ENCODE measurements at regions not wholly inside any gene's neighbourhood (a gene's known extent, or its start where the extent isn't known, plus 50 kb on each side); places are given as distances from the start of the nearest gene placed in this dataset.

GRCh38 chr1:230591678-230592077, 50.6 kb upstream of the COG2 start:
- POLR2A ChIA-PET: no interaction called here
- no peaks in the 10 kb centered on the region for H3K4me1 Mint-ChIP-seq

GRCh38 chr1:230589951-230590350, 52.3 kb upstream of the COG2 start:
- Mint-ChIP-seq H3K27ac (no peak overlapping the region), H3K4me1 (no peaks in the 10 kb centered on the region), H3K36me3 (no peaks in the 10 kb centered on the region), H3K27me3 (peaks cover 23 to 34% of the 10 kb centered on the region in 2 donors), H3K9me3 (no peaks in the 10 kb centered on the region), H3K4me3 (no peak overlapping the region)
- ChIA-PET CTCF (interaction anchor here in 1 of 2 donors (0.6 kb wide), 1 partner anchor 767 kb away, joined by 4 read pairs; no protein-coding TSS in a partner anchor), POLR2A (no interaction called here)
- H3K27ac ChIP-seq (ENCODE audit: low read length): no peak overlapping the region
- ATAC-seq (replicated peaks in 1 of 4): no peak
- H3K9me3 ChIP-seq: no peaks in the 10 kb centered on the region
- H3K27me3 ChIP-seq (replicated peaks in 1 of 2; ENCODE audit: control insufficient read depth in 2 of 2, extremely low read depth in 1 of 2, insufficient read depth in 2 of 2, low read length in 1 of 2): peaks cover 3 to 10% of the 10 kb centered on the region in 2 experiments
- no peaks in the 10 kb centered on the region for H3K36me3 ChIP-seq (ENCODE audit: control insufficient read depth in 2 of 2, extremely low read depth in 1 of 2, insufficient read depth in 1 of 2, low read length in 1 of 2)
- H3K4me3 ChIP-seq (ENCODE audit: control insufficient read depth in 1 of 2, extremely low read depth in 1 of 2, low read length in 1 of 2): no peak overlapping the region
- no peak for DNase-seq
- no CpG with 5 or more reads among the region's 2 CpGs for WGBS (ENCODE audit: insufficient coverage)
- H3K4me1 ChIP-seq (ENCODE audit: control insufficient read depth in 1 of 2, extremely low read depth in 1 of 2, insufficient read depth in 2 of 2, low read length in 2 of 2): no peaks in the 10 kb centered on the region

More at GRCh38 chr1:230591678-230592077, 50.6 kb upstream of the COG2 start:
- Histone ChIP-seq H3K27me3 (replicated peaks in 1 of 2; ENCODE audit: control insufficient read depth in 2 of 2, extremely low read depth in 1 of 2, insufficient read depth in 2 of 2, low read length in 1 of 2) (peaks cover 3 to 11% of the 10 kb centered on the region in 2 experiments), H3K4me1 (ENCODE audit: control insufficient read depth in 1 of 2, extremely low read depth in 1 of 2, insufficient read depth in 2 of 2, low read length in 2 of 2) (no peaks in the 10 kb centered on the region), H3K4me3 (ENCODE audit: control insufficient read depth in 1 of 2, extremely low read depth in 1 of 2, low read length in 1 of 2) (no peak overlapping the region), H3K36me3 (ENCODE audit: control insufficient read depth in 2 of 2, extremely low read depth in 1 of 2, insufficient read depth in 1 of 2, low read length in 1 of 2) (no peaks in the 10 kb centered on the region), H3K27ac (ENCODE audit: low read length) (no peak overlapping the region), H3K9me3 (no peaks in the 10 kb centered on the region)
- H3K27ac Mint-ChIP-seq: no peak overlapping the region
- ATAC-seq (replicated peaks in 1 of 4): no peak
- CTCF ChIA-PET: no interaction called here
- peaks cover 23 to 37% of the 10 kb centered on the region in 2 donors for H3K27me3 Mint-ChIP-seq
- H3K4me3 Mint-ChIP-seq: no peak overlapping the region
- DNase-seq: no peak
- no peaks in the 10 kb centered on the region for H3K36me3 Mint-ChIP-seq
- WGBS (ENCODE audit: insufficient coverage): 85% methylated on average over 3 of the region's 4 CpGs
- no peaks in the 10 kb centered on the region for H3K9me3 Mint-ChIP-seq

GRCh38 chr1:230588323-230588746, 53.9 kb upstream of the COG2 start:
- H3K36me3 ChIP-seq (ENCODE audit: control insufficient read depth in 2 of 2, extremely low read depth in 1 of 2, insufficient read depth in 1 of 2, low read length in 1 of 2): no peaks in the 10 kb centered on the region
- ChIA-PET POLR2A (no interaction called here), CTCF (no interaction called here)
- no peak overlapping the region for H3K4me3 ChIP-seq (ENCODE audit: control insufficient read depth in 1 of 2, extremely low read depth in 1 of 2, low read length in 1 of 2)
- ATAC-seq (replicated peaks in 1 of 4) (no peak), DNase-seq (no peak)
- no peaks in the 10 kb centered on the region for H3K4me1 ChIP-seq (ENCODE audit: control insufficient read depth in 1 of 2, extremely low read depth in 1 of 2, insufficient read depth in 2 of 2, low read length in 2 of 2)
- H3K4me1 Mint-ChIP-seq: no peaks in the 10 kb centered on the region
- no peak overlapping the region for H3K4me3 Mint-ChIP-seq
- H3K9me3 ChIP-seq: no peaks in the 10 kb centered on the region
- H3K27me3 ChIP-seq (replicated peaks in 1 of 2; ENCODE audit: control insufficient read depth in 2 of 2, extremely low read depth in 1 of 2, insufficient read depth in 2 of 2, low read length in 1 of 2): peaks cover 3 to 10% of the 10 kb centered on the region in 2 experiments
- no peaks in the 10 kb centered on the region for H3K9me3 Mint-ChIP-seq
- H3K36me3 Mint-ChIP-seq: no peaks in the 10 kb centered on the region
- peaks cover 16 to 26% of the 10 kb centered on the region in 2 donors for H3K27me3 Mint-ChIP-seq
- H3K27ac Mint-ChIP-seq: no peak overlapping the region
- no peak overlapping the region for H3K27ac ChIP-seq (ENCODE audit: low read length)

- H3K36me3 Mint-ChIP-seq: no peaks in the 10 kb centered on the region
- ChIA-PET CTCF (no interaction called here), POLR2A (no interaction called here)
- peaks cover 3 to 10% of the 10 kb centered on the region in 2 experiments for H3K27me3 ChIP-seq (replicated peaks in 1 of 2; ENCODE audit: control insufficient read depth in 2 of 2, extremely low read depth in 1 of 2, insufficient read depth in 2 of 2, low read length in 1 of 2)
- no peak overlapping the region for H3K27ac Mint-ChIP-seq
- H3K9me3 Mint-ChIP-seq: peaks cover 0 to 1% (median under 1%) of the 10 kb centered on the region in 3 donors
- DNase-seq (no peak), ATAC-seq (replicated peaks in 1 of 4) (no peak)
- peaks cover 16 to 28% of the 10 kb centered on the region in 2 donors for H3K27me3 Mint-ChIP-seq
- H3K9me3 ChIP-seq: no peaks in the 10 kb centered on the region
- H3K27ac ChIP-seq (ENCODE audit: low read length): no peak overlapping the region
- H3K4me1 Mint-ChIP-seq: no peaks in the 10 kb centered on the region
- no peak overlapping the region for H3K4me3 Mint-ChIP-seq
- no peaks in the 10 kb centered on the region for H3K4me1 ChIP-seq (ENCODE audit: control insufficient read depth in 1 of 2, extremely low read depth in 1 of 2, insufficient read depth in 2 of 2, low read length in 2 of 2)
- H3K36me3 ChIP-seq (ENCODE audit: control insufficient read depth in 2 of 2, extremely low read depth in 1 of 2, insufficient read depth in 1 of 2, low read length in 1 of 2): no peaks in the 10 kb centered on the region
- no CpG with 5 or more reads among the region's 3 CpGs for WGBS (ENCODE audit: insufficient coverage)
- H3K4me3 ChIP-seq (ENCODE audit: control insufficient read depth in 1 of 2, extremely low read depth in 1 of 2, low read length in 1 of 2): no peak overlapping the region
These were observed 55.2 kb upstream of the COG2 start for GRCh38 chr1:230587061-230587460.

GRCh38 chr1:230584660-230585059, 57.6 kb upstream of the COG2 start:
- POLR2A ChIA-PET: no interaction called here
- H3K36me3 Mint-ChIP-seq: no peaks in the 10 kb centered on the region
- no peak for DNase-seq
- Histone ChIP-seq H3K4me3 (ENCODE audit: control insufficient read depth in 1 of 2, extremely low read depth in 1 of 2, low read length in 1 of 2) (no peak overlapping the region), H3K27me3 (replicated peaks in 1 of 2; ENCODE audit: control insufficient read depth in 2 of 2, extremely low read depth in 1 of 2, insufficient read depth in 2 of 2, low read length in 1 of 2) (peaks cover under 1 to 8% of the 10 kb centered on the region in 2 experiments), H3K36me3 (ENCODE audit: control insufficient read depth in 2 of 2, extremely low read depth in 1 of 2, insufficient read depth in 1 of 2, low read length in 1 of 2) (no peaks in the 10 kb centered on the region), H3K27ac (ENCODE audit: low read length) (no peak overlapping the region), H3K4me1 (ENCODE audit: control insufficient read depth in 1 of 2, extremely low read depth in 1 of 2, insufficient read depth in 2 of 2, low read length in 2 of 2) (no peaks in the 10 kb centered on the region), H3K9me3 (no peaks in the 10 kb centered on the region)
- no peak for ATAC-seq (replicated peaks in 1 of 4)
- H3K4me1 Mint-ChIP-seq: no peaks in the 10 kb centered on the region
- H3K27ac Mint-ChIP-seq: no peak overlapping the region
- peaks cover 11 to 39% of the 10 kb centered on the region in 2 donors for H3K27me3 Mint-ChIP-seq
- H3K9me3 Mint-ChIP-seq: peaks cover 0 to 4% (median 3%) of the 10 kb centered on the region in 3 donors
- CTCF ChIA-PET: no interaction called here
- no peak overlapping the region for H3K4me3 Mint-ChIP-seq

GRCh38 chr1:230581446-230582079, 60.7 kb upstream of the COG2 start:
- DNase-seq (no peak), ATAC-seq (replicated peaks in 1 of 4) (no peak)
- Histone ChIP-seq H3K4me3 (ENCODE audit: control insufficient read depth in 1 of 2, extremely low read depth in 1 of 2, low read length in 1 of 2) (no peak overlapping the region), H3K27ac (ENCODE audit: low read length) (no peak overlapping the region), H3K36me3 (ENCODE audit: control insufficient read depth in 2 of 2, extremely low read depth in 1 of 2, insufficient read depth in 1 of 2, low read length in 1 of 2) (no peaks in the 10 kb centered on the region), H3K9me3 (no peaks in the 10 kb centered on the region), H3K27me3 (replicated peaks in 1 of 2; ENCODE audit: control insufficient read depth in 2 of 2, extremely low read depth in 1 of 2, insufficient read depth in 2 of 2, low read length in 1 of 2) (peaks cover 3 to 14% of the 10 kb centered on the region in 2 experiments), H3K4me1 (ENCODE audit: control insufficient read depth in 1 of 2, extremely low read depth in 1 of 2, insufficient read depth in 2 of 2, low read length in 2 of 2) (no peaks in the 10 kb centered on the region)
- H3K36me3 Mint-ChIP-seq: no peaks in the 10 kb centered on the region
- H3K9me3 Mint-ChIP-seq: peaks cover 0 to 4% (median 3%) of the 10 kb centered on the region in 3 donors
- WGBS (ENCODE audit: insufficient coverage): 86% methylated on average over 17 of the region's 19 CpGs
- ChIA-PET POLR2A (no interaction called here), CTCF (no interaction called here)
- H3K27me3 Mint-ChIP-seq: peaks cover 26 to 32% of the 10 kb centered on the region in 2 donors
- no peaks in the 10 kb centered on the region for H3K4me1 Mint-ChIP-seq
- no peak overlapping the region for H3K4me3 Mint-ChIP-seq
- no peak overlapping the region for H3K27ac Mint-ChIP-seq

GRCh38 chr1:230578616-230579015, 63.7 kb upstream of the COG2 start:
- WGBS (ENCODE audit: insufficient coverage): no CpG with 5 or more reads among the region's 4 CpGs
- Histone ChIP-seq H3K4me1 (ENCODE audit: control insufficient read depth in 1 of 2, extremely low read depth in 1 of 2, insufficient read depth in 2 of 2, low read length in 2 of 2) (no peaks in the 10 kb centered on the region), H3K36me3 (ENCODE audit: control insufficient read depth in 2 of 2, extremely low read depth in 1 of 2, insufficient read depth in 1 of 2, low read length in 1 of 2) (no peaks in the 10 kb centered on the region), H3K4me3 (ENCODE audit: control insufficient read depth in 1 of 2, extremely low read depth in 1 of 2, low read length in 1 of 2) (no peak overlapping the region), H3K9me3 (no peaks in the 10 kb centered on the region), H3K27ac (ENCODE audit: low read length) (no peak overlapping the region), H3K27me3 (replicated peaks in 1 of 2; ENCODE audit: control insufficient read depth in 2 of 2, extremely low read depth in 1 of 2, insufficient read depth in 2 of 2, low read length in 1 of 2) (peaks cover 3 to 16% of the 10 kb centered on the region in 2 experiments)
- H3K27me3 Mint-ChIP-seq: peaks cover 31 to 44% of the 10 kb centered on the region in 2 donors
- CTCF ChIA-PET: no interaction called here
- no peak overlapping the region for H3K4me3 Mint-ChIP-seq
- POLR2A ChIA-PET: no interaction called here
- no peak for DNase-seq
- no peak for ATAC-seq (replicated peaks in 1 of 4)
- H3K36me3 Mint-ChIP-seq: no peaks in the 10 kb centered on the region
- no peaks in the 10 kb centered on the region for H3K4me1 Mint-ChIP-seq
- no peak overlapping the region for H3K27ac Mint-ChIP-seq
- peaks cover 0 to 4% (median 3%) of the 10 kb centered on the region in 3 donors for H3K9me3 Mint-ChIP-seq
